Activated naive CD4-positive, alpha-beta T cell treated with anti-CD3 and anti-CD28 coated beads, Interleukin-2, amount 50 U/mL, for 72 hours (primary cell): ENCODE measurements at regions not wholly inside any gene's neighbourhood (a gene's known extent, or its start where the extent isn't known, plus 50 kb on each side); places are given as distances from the start of the nearest gene placed in this dataset.
"Not testable (repeated sequence)": the region's sequence is repeated elsewhere in the genome, so short reads cannot be mapped to it uniquely, and the experiment has no call there.

ENCODE experiments used
- ATAC-seq, 2 donors: fragments of 150-1000 bp; cut with Tn5 transposase; 2 replicates each; pipeline ENCODE4 v1.10.0; 2021; ENCODE audit warnings: mild to moderate bottlenecking in 2 of 2, moderate library complexity in 2 of 2
- DNase-seq, 2 donors: peaks; one replicate each; pipeline ENCODE4 v3.0.0; 2021 to 2022; ENCODE audit warnings: low spot score in 2 of 2
- H3K27ac Mint-ChIP-seq, 2 donors: one replicate each; pipeline ENCODE4 v1.8.0; 2022; ENCODE audit warnings: mild to moderate bottlenecking in 2 of 2, mixed read lengths in 2 of 2
- H3K36me3 Mint-ChIP-seq, 2 donors: one replicate each; pipeline ENCODE4 v1.8.0; 2022; ENCODE audit warnings: mixed read lengths in 2 of 2
- H3K9me3 Mint-ChIP-seq, 2 donors: one replicate each; pipeline ENCODE4 v1.8.0; 2022; ENCODE audit warnings: mixed read lengths in 2 of 2

DNA sequence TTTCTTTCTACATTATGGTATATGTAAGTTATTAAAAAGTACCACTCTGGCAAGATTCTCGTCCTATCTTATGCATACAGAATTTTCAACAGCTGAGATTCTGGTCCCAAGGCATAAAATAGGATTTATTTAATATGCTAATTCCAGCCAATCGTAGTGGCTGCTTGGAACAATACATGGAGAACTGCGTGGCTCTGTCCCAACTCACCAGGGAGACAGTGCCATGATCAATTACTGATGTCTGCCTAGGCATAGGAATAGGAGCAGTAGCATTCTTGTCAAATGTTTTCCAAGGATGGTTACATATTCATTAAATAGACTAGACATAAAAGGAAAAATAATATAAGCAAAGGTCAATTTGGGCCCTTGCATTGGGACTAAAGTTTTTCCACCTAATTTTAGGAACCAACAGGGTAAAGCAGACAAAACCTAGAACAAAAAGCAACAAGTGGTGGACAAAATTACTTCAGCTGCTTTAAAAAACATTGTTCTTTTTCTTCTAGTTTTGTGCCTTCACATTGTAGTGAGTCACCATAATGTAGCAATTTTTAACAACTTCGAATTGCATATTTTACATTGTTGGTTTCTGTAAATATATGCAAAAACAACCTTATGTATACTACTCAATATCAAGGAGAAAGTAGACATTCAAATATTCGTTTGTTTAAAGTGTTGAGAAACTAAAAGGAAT is 232.8 kb upstream of the ATP5MC3 start:
- Mint-ChIP-seq H3K9me3 (no peaks in the 10 kb centered on the region), H3K36me3 (no peaks in the 10 kb centered on the region), H3K27ac (no peak overlapping the region)
- ATAC-seq (no peak), DNase-seq (no peak)

- not testable (repeated sequence) for H3K27ac Mint-ChIP-seq, DNase-seq
Observed at GRCh38 chr2:175410941-175411340, 229.4 kb upstream of the ATP5MC3 start.

GRCh38 chr2:175404839-175405238 is 223.3 kb upstream of the ATP5MC3 start:
- DNase-seq (no peak), ATAC-seq (no peak)
- no peak overlapping the region for H3K27ac Mint-ChIP-seq
- no peaks in the 10 kb centered on the region for H3K9me3 Mint-ChIP-seq
- no peaks in the 10 kb centered on the region for H3K36me3 Mint-ChIP-seq

More at GRCh38 chr2:175410941-175411340, 229.4 kb upstream of the ATP5MC3 start:
- ATAC-seq, H3K36me3 Mint-ChIP-seq, H3K9me3 Mint-ChIP-seq: not testable (repeated sequence)

GRCh38 chr2:175403599-175404221 is 222.2 kb upstream of the ATP5MC3 start:
- no peak for ATAC-seq
- DNase-seq = no peak
- H3K36me3 Mint-ChIP-seq = no peaks in the 10 kb centered on the region
- no peaks in the 10 kb centered on the region for H3K9me3 Mint-ChIP-seq
- H3K27ac Mint-ChIP-seq = no peak overlapping the region

DNA sequence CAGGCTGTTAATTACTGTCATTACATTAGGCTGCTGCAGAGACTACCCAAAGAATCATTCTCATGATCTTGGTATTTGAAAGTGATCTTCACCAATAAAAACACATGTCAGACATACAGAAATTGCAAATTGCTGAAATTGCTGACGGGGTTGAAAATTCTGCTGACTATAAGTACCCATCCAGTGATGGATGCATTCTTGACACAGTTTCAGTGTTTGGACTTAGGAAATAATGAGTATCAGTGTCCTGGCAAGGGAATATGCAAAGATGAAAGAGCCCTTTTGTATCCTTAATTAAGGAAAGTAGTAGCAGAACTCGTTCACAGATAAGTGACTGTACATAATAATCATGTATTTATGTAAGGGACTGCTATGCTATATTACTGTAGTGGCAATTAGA is 221.1 kb upstream of the ATP5MC3 start:
- no peaks in the 10 kb centered on the region for H3K36me3 Mint-ChIP-seq
- no peak for ATAC-seq
- H3K27ac Mint-ChIP-seq = no peak overlapping the region
- H3K9me3 Mint-ChIP-seq = no peaks in the 10 kb centered on the region
- DNase-seq = no peak

- no peaks in the 10 kb centered on the region for H3K9me3 Mint-ChIP-seq
- H3K27ac Mint-ChIP-seq = no peak overlapping the region
- no peak for ATAC-seq
- DNase-seq = no peak
- H3K36me3 Mint-ChIP-seq = no peaks in the 10 kb centered on the region
Observed at GRCh38 chr2:175401956-175402469, 220.5 kb upstream of the ATP5MC3 start.

DNA sequence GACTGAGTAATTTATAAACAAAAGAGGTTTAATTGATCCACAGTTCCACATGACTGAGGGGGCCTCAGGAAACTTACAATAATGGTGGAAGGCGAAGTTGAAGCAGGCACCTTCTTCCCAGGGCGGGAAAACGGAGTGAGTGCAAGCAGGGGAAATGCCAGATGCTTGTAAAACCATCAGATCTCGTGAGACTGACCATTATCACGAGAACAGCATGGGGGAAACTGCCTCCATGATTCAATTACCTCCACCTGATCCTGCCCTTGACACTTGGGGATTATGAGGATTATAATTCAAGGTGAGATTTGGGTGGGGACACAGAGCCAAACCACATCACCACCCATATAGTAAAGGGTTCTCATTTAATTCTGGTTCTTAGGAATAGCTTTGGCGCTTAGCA is 219.5 kb upstream of the ATP5MC3 start:
- ATAC-seq (no peak), DNase-seq (no peak)
- Mint-ChIP-seq H3K36me3 (no peaks in the 10 kb centered on the region), H3K27ac (no peak overlapping the region), H3K9me3 (no peaks in the 10 kb centered on the region)

DNA sequence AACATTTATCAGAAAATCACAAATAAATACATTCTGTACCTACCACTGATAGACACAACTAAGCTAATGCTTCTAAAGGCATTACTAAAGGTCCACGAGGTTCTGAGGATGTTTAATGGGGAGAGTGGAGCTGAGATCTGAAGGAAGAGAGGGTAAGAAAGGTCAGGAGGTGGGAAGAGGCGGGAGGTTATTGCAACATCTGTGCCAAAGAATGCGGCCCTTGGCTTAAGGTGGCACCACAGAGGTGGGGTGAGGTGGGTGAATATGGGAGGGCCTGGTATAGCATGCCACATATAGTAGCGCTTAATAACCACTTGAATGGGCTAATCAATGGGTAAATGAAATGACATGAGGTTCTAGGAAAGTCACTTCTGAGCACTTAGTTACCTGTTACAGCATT is 217.8 kb upstream of the ATP5MC3 start:
- no peak for ATAC-seq
- no peaks in the 10 kb centered on the region for H3K9me3 Mint-ChIP-seq

DNA sequence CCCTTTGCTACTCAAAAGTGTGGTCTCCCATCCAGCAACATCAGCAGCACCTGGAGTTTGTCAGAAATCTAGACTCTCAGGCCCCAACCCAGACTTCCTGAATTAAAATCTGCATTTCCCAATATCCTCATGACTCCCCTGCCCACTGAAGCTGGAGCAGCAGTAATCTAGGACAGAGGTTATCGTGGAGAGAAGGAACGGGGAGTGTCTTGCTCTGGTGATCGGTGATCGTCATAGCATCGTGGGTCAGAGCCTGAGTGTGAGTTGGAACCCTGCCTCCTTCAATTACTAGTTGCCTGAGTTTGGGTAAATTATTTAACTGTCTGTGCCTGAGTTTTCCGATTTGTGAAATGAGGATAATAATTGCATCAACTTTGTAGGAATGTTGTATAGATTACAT is 217.3 kb upstream of the ATP5MC3 start:
- ATAC-seq = no peak
- H3K36me3 Mint-ChIP-seq = no peaks in the 10 kb centered on the region
- no peak for DNase-seq
- H3K9me3 Mint-ChIP-seq = no peaks in the 10 kb centered on the region
- no peak overlapping the region for H3K27ac Mint-ChIP-seq

More for the DNA sequence above, 217.8 kb upstream of the ATP5MC3 start:
- DNase-seq = no peak
- Mint-ChIP-seq H3K27ac (no peak overlapping the region), H3K36me3 (no peaks in the 10 kb centered on the region)

- no peaks in the 10 kb centered on the region for H3K36me3 Mint-ChIP-seq
- ATAC-seq (no peak), DNase-seq (no peak)
- no peaks in the 10 kb centered on the region for H3K9me3 Mint-ChIP-seq
- H3K27ac Mint-ChIP-seq = no peak overlapping the region
Observed at GRCh38 chr2:175396696-175397095, 215.2 kb upstream of the ATP5MC3 start.

DNA sequence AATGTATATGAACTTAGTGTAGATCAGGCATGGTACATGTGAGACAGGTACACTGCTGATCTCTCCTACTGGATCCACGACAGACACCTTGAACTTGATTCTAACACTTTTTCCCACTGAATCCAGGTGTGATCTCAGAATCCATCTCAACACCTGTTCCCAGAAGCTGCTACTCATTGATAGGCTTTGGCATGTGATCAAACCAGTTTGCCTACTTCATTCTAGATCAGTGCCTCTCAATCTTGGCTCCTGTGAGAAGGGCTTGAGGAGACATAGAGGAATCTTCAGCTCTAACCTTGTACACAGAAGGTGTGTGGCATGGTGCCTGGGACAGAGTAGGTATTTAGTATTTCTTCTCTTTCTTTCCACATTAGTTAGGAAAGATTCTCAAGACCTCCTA is 212.3 kb upstream of the ATP5MC3 start:
- ATAC-seq (no peak), DNase-seq (no peak)
- Mint-ChIP-seq H3K27ac (no peak overlapping the region), H3K9me3 (no peaks in the 10 kb centered on the region), H3K36me3 (no peaks in the 10 kb centered on the region)

- Mint-ChIP-seq H3K9me3 (peaks cover 28 to 30% of the 10 kb centered on the region in 2 donors), H3K36me3 (peaks cover 23 to 35% of the 10 kb centered on the region in 2 donors), H3K27ac (no peak overlapping the region)
- DNase-seq (no peak), ATAC-seq (no peak)
Observed at GRCh38 chr2:175383286-175383685, 201.8 kb upstream of the ATP5MC3 start.

- ATAC-seq (no peak), DNase-seq (no peak)
- no peaks in the 10 kb centered on the region for H3K36me3 Mint-ChIP-seq
- H3K27ac Mint-ChIP-seq = no peak overlapping the region
- H3K9me3 Mint-ChIP-seq = no peaks in the 10 kb centered on the region
Observed at GRCh38 chr2:175373729-175374128, 192.2 kb upstream of the ATP5MC3 start.

- DNase-seq (no peak), ATAC-seq (no peak)
Observed at GRCh38 chr2:175372704-175373701, 191.5 kb upstream of the ATP5MC3 start.

GRCh38 chr2:175371378-175371777 is 189.9 kb upstream of the ATP5MC3 start:
- H3K27ac Mint-ChIP-seq = no peak overlapping the region
- no peaks in the 10 kb centered on the region for H3K9me3 Mint-ChIP-seq
- DNase-seq (no peak), ATAC-seq (no peak)
- H3K36me3 Mint-ChIP-seq = no peaks in the 10 kb centered on the region

More at GRCh38 chr2:175372704-175373701, 191.5 kb upstream of the ATP5MC3 start:
- Mint-ChIP-seq H3K9me3 (no peaks in the 10 kb centered on the region), H3K27ac (no peak overlapping the region), H3K36me3 (no peaks in the 10 kb centered on the region)

DNA sequence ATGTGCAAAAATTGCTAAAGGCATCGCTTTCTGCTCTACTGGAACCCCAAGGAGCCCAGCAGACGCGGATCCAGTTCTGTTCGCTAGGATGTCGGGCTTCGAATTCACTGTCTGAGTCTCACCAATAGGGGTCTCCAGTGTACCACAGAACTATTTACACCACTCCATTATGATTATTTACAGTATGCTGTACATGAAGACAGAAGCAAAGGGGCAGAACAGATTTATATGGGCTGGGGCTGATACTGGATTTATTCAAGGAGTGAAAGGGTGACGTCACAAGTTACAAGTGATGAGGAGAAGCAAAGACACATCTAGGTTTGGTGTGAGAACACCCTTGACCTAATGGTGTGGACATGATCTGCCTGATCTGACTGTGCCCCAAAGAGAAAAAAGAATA is 185.3 kb upstream of the ATP5MC3 start:
- no peak overlapping the region for H3K27ac Mint-ChIP-seq
- DNase-seq (peak in 1 of 2 donors; percentile 23), ATAC-seq (peak in 1 of 2 donors; percentile 70)
- no peaks in the 10 kb centered on the region for H3K9me3 Mint-ChIP-seq
- no peaks in the 10 kb centered on the region for H3K36me3 Mint-ChIP-seq

DNA sequence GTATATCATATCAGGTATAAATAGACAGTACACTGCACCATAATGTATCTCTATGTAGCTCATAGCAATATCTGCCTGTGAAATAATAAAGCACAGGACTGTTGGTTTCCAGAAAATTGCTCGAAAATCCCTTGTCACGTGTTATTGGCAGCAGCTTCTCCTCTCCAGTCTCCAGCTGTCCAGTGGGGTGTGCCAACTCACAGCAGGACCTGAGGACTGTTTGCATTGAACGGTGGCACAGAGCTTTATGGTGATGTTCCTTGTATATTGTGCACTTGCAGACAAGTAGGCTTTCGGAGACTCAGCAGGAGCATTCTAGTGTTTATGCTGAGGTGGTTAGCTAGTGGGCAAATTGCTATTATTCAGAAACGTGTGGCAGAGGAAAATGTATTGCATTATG is 182.2 kb upstream of the ATP5MC3 start:
- no peaks in the 10 kb centered on the region for H3K9me3 Mint-ChIP-seq
- no peak overlapping the region for H3K27ac Mint-ChIP-seq
- H3K36me3 Mint-ChIP-seq = no peaks in the 10 kb centered on the region
- no peak for ATAC-seq
- DNase-seq = no peak
